D721Med (cell line): ENCODE measurements at regions not wholly inside any gene's neighbourhood (a gene's known extent, or its start where the extent isn't known, plus 50 kb on each side); places are given as distances from the start of the nearest gene placed in this dataset.
"Not testable (repeated sequence)": the region's sequence is repeated elsewhere in the genome, so short reads cannot be mapped to it uniquely, and the experiment has no call there.

Source experiments
- DNase-seq: peaks from one replicate; pipeline ENCODE4 v3.0.0; 2011; ENCODE audit warnings: low spot score; ENCODE audit not compliant: insufficient read length
- FAIRE-seq: peaks from 2 replicates; lab custom pipeline; 2011; peaks lifted over from hg19 to GRCh38; lab: Jason Lieb, UNC
- CTCF ChIP-seq: IDR thresholded peaks from 2 replicates; pipeline ENCODE4 v1.5.1; 2012; ENCODE audit warnings: mild to moderate bottlenecking, control low read depth; ENCODE audit not compliant: insufficient read depth; ENCODE audit errors: missing control alignments

- no peak for FAIRE-seq
- no peak for TF ChIP-seq CTCF
- no peak for DNase-seq
These were observed 145.5 kb upstream of the PLD5 start for GRCh38 chr1:242670019-242670418.

- FAIRE-seq: no peak
- no peak for DNase-seq
- no peak for TF ChIP-seq CTCF
These were observed 138.4 kb upstream of the PLD5 start for GRCh38 chr1:242662886-242663285.

- FAIRE-seq: not testable (repeated sequence)
These were observed 129.3 kb upstream of the PLD5 start for GRCh38 chr1:242653772-242654171.

GRCh38 chr1:242651817-242652216 is 127.3 kb upstream of the PLD5 start:
- FAIRE-seq: no peak
- peak; percentile 43 for TF ChIP-seq CTCF
- DNase-seq: no peak

More at GRCh38 chr1:242653772-242654171, 129.3 kb upstream of the PLD5 start:
- DNase-seq: not testable (repeated sequence)

- FAIRE-seq (no peak), DNase-seq (no peak)
- TF ChIP-seq CTCF: no peak
These were observed 117.0 kb upstream of the PLD5 start for GRCh38 chr1:242641461-242641860.

GRCh38 chr1:242639104-242639503 is 114.6 kb upstream of the PLD5 start:
- FAIRE-seq: no peak
- TF ChIP-seq CTCF: no peak
- no peak for DNase-seq

GRCh38 chr1:242634732-242635131 is 110.2 kb upstream of the PLD5 start:
- FAIRE-seq: no peak
- no peak for TF ChIP-seq CTCF
- no peak for DNase-seq

GRCh38 chr1:242629396-242629795 is 104.9 kb upstream of the PLD5 start:
- DNase-seq (no peak), FAIRE-seq (no peak)
- no peak for TF ChIP-seq CTCF
